Astrocyte (in vitro differentiated cells and primary cell): ENCODE measurements at regions not wholly inside any gene's neighbourhood (a gene's known extent, or its start where the extent isn't known, plus 50 kb on each side); places are given as distances from the start of the nearest gene placed in this dataset.

Experiments
- CTCF ChIP-seq: IDR thresholded peaks from 2 replicates; pipeline ENCODE4 v1.5.1; 2011; ENCODE audit warnings: low read depth, mild to moderate bottlenecking, inconsistent platforms, low read length, moderate library complexity; ENCODE audit not compliant: insufficient read depth
- EZH2 ChIP-seq: IDR thresholded peaks from 2 replicates; pipeline ENCODE4 v1.6.1; 2012; ENCODE audit warnings: mild to moderate bottlenecking, low read length, inconsistent platforms; ENCODE audit not compliant: insufficient read depth

DNA sequence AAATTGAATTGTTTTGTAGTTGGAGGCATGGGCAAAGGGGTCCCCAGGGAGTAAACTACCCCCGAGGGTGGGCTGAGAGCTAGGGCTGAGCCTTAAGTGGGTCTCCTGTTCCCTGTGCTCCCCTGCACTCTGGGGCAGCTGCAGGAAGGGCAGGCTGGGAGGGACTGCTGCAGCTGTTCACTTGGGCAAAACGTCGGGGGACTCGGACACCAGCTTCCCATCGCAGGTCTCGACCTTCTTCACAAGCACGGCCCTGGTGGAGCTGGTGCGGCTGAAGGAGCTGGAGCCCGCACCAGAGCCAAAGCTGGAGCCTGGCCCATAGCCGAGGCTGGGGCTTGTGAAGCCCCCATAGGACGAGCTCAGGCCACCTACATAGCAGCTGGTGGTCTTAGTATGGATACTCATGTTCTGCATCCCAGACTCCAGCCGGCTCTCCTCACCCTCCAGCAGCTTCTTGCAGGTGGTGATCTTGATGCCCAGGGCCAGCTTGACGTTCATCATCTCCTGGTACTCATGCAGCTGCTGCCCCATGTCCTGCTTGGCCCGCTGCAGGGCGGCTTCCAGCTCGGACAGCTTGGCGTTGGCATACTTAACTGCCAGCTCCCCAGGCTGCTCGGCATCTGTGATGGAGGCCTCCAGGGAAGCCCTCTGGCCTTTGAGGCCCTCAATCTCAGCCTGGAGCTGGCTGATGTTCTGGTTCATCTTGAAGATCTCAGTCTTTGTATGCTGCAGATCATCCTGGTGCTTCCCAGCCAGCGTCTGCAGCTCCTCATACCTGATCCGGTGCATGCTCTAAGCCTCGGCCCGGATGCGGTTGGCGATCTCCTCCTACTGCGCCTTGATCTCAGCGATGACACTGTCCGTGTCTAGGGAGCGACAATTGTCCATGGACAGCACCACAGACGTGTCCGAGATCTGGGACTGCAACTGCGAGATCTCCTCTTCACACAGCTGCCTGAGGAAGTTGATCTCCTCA lies 423.5 kb upstream of the ARPP21 start:
- TF ChIP-seq CTCF (no peak), EZH2 (no peak)
